GM19438 (cell line): ENCODE measurements at regions not wholly inside any gene's neighbourhood (a gene's known extent, or its start where the extent isn't known, plus 50 kb on each side); places are given as distances from the start of the nearest gene placed in this dataset.
"Not testable (repeated sequence)": the region's sequence is repeated elsewhere in the genome, so short reads cannot be mapped to it uniquely, and the experiment has no call there.

ENCODE experiments used
- ATAC-seq: cut with Tn5 transposase; IDR thresholded peaks from one replicate; pipeline ENCODE4 v1.9.1; 2021; ENCODE audit warnings: low read depth; ENCODE audit not compliant: unreplicated experiment

DNA sequence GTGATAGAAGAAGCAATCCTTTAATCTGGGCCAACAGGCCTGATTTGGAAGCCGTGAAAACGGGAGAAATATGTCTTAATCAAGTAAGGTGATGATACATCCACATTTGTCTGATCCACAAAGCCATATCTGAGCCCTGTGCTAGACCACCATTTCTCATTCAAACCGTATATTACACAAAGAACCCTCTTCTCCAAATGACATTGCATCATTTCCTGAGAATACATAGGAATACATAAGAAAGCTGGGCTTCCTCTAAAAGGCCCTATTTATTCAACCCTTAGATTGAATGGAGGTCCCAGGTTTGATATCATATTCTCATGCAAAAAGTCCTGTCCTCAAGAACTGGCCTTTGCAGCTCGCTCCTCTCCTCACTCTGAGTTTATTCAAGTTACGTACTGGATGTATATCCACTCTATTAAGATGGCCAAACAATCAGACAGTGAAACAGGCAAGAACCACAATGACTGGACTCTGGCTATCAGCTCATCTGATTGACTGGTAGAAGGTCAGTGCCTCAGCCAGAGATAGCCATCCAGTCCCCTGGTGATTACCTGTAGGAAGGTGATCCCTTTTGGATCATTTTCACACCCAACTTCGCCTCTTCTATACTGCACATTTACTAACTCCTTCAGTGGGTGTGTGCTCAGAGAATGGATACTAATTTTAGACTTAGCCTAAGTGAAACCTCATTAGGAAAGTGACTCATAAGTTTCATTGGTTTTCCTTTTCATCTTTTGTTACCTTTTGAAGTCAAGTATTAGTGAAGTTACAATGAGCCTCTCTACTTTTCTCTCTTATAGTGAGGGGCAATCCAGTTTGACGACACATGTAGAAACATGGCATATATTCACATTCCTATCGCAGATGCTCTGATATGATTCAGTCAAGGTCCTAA lies 167.6 kb upstream of the WWC1 start:
- ATAC-seq: peak; percentile 89

DNA sequence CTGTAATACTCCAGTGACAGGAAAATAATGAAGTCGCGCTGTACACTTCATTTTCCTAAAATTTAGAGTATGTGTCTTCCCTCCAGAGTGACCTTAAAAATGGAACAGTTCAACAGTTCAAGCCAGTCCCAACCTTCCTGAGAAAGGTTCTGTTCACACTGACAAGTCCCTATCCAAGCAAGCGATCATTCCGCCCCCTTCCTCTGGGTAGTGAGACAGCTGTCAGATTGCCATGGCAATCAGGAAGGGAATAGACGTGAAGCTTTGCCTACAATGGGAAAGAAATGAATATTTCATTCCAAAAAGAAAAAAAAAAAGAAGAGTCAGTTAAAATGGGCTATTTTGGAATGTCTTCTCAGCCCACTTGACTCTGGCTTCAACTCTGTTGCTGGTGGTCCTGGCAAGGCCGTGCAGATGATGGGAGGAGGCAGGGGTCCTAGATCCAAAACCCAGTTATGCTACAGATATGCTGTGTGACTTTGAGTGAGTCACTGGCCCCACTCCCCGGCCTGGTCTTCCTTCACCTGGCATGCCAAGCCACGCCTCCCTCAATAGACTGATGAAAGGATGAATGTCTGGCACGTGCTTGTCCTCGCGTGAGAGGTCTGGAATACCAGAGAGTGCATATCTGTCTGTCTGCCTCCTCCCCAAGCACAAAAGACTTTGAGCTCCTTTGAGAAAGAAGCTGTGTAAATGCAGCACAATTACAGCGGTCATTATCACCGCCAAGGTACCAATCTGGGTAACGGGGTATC lies 165.8 kb upstream of the WWC1 start:
- ATAC-seq: no peak

DNA sequence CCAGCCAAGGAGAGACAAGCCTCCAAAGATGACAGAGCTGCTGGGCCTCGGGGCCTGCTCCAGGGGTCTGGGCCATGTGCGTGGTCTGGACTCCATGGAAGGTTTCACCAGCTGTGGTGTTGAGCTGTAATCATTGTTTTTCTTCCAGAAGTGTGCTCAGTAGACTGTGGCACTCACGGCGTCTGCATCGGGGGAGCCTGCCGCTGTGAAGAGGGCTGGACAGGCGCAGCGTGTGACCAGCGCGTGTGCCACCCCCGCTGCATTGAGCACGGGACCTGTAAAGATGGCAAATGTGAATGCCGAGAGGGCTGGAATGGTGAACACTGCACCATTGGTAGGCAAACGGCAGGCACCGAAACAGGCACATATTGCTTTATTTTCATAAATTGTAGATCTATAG lies 164.8 kb upstream of the WWC1 start:
- no peak for ATAC-seq

DNA sequence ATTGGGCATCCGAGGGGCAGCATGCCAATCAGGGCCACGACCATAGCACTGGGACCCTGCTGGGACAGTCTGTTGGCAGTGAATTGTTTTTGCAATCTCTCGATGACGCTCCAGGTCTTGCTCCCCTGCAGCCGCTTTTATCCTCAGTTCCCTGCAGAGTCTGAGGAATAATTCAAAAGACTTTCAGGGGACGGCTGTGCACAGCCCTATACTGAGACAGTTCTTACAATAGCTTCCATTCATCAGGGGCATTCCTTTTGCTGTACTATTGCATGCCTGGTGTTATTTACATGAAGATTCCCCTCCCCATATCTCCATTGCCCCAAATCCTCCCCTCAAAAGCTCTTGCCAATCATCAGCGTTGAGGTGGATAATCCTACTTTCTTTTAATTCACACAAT lies 163.3 kb upstream of the WWC1 start:
- ATAC-seq: no peak

DNA sequence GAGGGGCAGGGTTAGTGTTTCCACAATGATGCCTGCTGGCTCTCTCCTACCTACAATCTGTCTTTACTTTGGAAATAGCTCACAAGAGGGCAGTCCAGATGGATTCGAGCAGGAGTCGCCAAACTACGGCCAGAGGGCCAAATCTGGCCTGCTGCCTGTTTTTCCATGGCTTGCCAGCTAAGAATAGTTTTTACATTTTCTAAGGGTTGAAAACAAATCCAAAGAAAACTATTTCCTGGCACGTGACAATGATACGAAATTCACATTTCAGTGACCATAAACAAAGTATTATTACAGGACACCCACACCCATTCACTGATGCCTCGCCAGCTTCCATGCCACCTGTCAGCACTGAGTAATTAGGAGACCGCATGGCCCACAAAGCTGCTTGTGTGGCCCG lies 162.9 kb upstream of the WWC1 start:
- ATAC-seq: no peak

DNA sequence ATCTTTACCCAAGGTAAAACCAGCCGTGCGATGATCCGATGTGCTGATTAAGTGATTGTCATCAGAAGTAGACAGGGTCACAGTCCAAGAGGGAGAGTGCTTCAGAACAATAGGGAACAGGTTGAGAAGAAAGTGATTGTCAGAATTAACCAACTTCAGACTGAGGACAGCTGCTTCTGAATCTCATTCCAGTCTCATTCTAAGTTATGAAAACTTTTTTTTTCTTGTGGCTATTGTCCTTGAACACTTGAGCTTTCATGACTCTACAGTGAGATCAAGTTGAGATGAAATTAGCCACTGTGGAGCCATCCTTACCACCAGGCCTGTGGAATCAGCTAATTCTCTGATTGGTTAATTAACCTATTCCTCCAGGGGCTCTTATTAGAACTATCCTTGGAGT lies 159.9 kb upstream of the WWC1 start:
- ATAC-seq: no peak

DNA sequence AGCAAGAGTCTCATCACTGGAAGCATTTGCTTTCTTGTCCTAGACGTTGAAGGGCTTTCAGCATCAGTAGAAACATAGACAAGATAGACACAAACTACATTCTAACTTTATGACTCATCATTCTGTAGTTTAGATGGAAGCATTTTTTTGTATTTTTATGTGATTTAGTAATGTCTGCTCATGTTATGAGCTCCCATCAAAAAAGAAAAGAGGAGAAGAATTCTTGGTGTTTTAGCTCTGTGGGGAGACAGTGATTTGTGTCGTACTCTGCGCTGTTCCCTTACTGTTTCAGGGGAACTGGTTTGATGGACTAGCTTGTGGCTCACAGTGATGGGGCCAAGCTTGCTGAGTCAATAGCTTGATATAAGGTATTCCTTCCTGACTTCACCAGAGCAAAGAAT lies 159.2 kb upstream of the WWC1 start:
- no peak for ATAC-seq

DNA sequence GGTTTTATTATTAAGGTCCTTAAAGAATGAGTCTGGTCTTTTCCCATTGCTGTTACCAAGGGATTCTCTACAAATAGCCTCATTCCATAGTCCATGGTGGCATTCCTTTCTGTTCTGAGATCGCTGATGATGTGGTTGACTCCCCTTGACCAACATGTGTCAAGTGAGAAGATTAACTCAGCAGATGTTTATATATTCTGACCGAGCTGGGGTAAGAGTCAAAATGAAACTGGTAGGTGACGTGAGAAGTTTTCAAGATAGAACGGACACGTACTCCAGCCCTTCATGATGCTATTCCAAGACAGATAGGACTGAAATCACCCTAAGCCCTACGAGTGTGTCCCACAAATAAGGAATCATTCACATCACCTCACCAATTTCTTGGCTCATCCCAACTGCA lies 155.5 kb upstream of the WWC1 start:
- peak; percentile 95 for ATAC-seq

DNA sequence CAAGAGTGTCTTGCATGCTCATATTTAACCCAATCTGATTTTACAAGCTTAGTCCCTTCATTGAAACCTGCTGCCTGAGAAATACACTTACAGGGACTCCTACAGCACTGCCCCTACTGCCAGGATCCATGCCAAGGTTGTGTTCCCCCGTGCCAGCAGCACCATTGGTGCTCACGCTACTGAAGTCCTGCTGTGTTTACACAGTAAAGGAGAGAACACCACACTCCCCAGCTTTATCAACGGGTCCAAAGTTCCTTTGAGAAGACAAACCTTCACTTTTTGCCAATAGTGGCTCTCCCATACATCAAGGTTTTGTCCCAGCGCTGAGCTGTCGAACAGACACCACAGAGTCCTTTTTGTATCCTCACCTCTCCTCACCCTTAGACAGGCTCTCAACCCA lies 155.1 kb upstream of the WWC1 start:
- ATAC-seq: peak; percentile 13

DNA sequence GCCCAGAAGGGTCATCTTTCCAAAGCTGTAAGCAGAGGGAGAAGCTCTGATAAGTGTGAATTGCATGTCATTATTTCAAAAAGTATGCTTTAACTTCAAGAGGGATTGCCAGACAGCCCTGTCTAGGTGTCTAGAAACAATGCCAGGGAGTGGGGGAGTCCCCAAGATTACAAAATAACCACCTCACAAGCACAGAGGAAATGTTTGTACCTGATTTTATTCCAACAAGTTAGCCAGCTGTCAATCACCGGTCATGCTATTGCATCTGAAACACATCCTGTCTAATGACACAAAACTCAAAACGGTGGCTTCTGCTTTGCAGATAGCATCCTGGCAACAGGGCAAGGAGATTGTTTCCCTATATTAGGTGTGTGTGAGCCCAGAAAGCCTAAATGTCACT lies 154.2 kb upstream of the WWC1 start:
- ATAC-seq: peak; percentile 68

DNA sequence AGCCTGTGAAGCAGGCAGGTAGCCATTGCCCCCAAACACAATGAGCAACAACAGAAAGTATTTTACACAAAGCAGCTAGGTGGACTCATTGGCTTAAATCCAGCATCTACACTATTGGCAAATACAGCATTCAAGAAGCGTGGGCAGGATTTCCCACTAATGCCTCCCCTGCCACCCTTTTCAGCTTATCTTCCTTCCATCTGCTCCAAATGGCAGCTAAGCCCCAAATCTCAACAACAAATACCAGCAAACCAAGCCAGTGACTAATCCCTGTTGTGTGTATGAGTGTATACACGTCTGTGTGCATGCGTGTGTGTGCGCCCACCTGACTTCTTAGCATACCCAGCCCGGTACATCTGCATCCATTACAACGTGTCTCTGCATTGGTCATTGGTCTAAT lies 151.2 kb upstream of the WWC1 start:
- no peak for ATAC-seq

DNA sequence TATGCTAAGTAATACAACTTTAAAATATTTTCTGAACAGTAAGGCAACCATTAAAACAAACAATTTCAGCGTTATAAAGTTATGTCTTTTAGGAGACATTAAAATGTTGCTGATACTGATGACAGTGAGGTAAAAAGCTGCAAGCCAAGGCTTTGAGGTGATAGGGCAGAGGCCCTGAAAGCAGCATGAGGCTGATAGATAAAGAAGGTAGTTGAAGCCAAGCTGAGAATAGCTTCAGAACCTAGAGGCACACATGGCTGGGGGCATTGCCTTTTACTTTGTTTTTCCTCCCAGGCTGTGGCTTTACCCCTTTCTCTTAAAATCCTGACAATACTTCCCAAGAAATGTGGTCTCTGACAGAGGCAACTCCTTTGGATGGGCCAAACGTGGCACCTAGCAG lies 149.0 kb upstream of the WWC1 start:
- ATAC-seq: no peak

DNA sequence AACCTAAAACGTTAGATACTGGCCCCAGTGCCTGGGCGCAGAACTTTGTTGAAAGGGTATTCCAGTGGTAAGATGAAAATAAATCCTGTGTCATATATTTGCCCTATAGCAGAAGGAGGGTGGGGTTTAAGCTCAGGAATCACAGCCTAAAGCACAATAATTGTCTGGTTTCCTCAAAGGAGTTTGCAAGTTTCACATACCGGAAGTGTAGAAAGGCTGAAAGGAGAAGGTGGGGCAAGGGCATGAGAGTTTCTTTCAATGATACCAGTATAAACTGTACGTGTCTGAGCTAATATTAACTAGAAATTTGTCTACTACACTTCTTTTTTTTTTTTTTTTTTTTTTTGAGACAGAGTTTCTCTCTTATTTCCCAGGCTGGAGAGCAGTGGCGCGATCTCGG lies 147.9 kb upstream of the WWC1 start:
- ATAC-seq: not testable (repeated sequence)

DNA sequence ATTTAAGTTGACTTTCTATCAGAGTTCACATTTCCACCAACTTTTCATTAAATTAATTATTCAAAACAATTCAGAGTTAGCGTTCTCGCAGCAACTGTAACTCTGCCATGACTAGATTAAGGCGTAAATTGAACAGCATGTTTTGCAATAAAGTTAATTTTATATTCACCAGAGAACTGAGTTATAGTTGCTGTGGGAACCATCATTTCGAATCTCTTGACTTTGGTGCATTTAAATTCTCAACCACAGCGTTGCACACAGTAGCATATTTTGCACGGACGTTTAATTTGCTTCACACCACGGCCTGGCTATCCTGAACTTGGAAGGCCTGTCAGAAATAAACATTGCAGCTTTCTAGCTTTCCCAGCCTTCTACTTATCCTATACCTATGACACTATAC lies 144.3 kb upstream of the WWC1 start:
- no peak for ATAC-seq

DNA sequence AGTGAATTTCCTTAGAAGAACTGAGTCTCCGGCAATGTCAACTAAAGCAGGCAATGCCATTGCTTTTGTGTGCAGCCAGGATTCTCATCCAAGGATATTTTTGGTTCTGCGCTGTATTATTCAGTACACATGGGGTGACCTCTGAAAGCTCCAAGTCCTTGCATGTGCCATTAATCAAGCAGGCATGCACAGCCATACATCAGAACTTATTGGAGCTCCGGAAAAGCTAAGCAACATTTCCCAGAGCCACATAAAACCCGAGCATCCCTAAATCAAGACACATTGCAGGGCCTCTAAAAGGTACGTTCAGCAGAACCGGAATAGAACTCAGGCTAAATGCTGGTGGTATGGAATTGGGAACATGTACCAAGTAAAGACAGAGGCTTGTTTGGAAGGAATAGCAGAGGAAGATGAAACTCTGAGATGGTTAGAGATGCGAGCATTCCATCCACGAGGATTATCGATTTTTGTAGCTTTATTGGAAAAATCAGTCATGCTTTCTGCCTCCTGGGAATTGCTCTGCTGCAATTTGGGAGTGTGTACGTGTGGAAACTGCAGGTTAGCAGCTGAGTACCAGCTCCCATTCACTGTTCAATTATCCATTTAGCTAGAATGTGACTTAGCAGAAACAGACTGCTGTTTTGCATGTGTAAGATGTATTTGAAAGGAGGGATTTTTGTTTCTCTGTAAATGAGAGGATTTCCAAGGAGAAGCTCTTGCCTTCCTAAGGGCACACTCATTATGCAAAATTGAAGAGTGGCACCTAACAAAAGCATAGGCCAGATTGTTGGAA lies 143.7 kb upstream of the WWC1 start:
- no peak for ATAC-seq

DNA sequence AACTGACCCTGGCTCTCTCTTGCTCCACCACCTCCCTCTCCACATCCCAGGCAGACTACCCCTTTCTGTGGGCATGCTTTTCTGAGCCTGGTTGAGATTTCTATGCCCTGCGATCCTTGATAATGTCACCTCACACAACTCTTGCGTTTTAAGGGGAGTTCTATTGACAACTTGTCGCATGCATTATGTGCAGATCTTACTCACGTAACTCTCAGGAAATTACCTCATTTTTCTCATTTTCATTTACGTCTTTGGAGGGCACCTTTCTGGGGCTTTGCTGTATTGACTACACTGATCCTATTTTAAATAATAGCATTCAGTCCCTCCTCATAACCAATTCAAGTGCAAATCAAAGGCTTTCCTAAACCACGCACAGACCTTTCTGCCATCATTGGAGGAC lies 140.4 kb upstream of the WWC1 start:
- no peak for ATAC-seq

DNA sequence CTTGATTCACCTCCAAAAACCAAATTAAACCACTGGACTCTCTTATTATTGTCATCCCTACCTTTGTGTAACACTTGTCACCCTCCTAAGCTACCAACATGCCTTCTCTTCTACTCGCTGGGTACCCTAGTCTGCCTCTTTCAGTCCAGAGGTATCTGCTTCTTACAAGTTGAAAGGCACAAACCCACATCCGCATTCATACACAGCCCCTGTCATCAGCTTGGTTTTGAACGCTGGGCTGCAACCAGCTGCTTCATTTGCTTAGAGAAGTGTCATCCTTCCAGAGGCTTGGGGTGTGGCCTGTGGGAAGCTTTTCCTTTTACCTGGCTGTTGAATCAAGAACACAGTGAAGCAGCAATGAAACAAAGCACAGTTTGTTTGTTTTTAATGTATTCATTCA lies 138.8 kb upstream of the WWC1 start:
- ATAC-seq: peak; percentile 80

DNA sequence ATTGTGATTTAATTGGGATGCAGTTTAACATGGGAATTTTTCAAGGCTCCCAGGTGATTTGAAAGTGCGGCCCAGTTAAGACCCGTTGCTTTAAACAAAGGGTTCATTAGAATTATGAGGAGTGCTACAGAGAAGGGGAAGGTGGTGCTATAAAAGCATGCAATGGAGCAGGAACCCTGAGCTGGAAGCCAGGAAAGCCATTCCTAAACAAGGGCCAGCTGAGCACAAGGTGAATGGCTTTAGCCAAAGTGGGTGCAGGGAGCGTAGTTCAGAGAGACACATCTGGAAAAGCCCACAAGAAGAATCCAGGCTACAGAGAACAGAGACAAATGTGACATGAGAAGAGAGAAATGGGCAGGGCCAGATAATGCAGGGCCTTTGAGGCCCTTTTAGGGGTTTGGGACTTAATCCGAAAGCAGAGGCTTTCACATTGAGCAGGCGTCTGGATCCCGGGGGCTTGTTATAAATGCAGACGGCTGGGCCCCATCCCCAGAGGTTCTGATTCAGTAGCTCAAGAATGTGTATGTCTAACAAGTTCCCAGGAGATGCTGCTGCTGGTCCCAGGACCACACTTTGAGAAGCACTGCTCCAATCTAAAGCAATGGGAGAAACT lies 138.1 kb upstream of the WWC1 start:
- ATAC-seq: no peak

DNA sequence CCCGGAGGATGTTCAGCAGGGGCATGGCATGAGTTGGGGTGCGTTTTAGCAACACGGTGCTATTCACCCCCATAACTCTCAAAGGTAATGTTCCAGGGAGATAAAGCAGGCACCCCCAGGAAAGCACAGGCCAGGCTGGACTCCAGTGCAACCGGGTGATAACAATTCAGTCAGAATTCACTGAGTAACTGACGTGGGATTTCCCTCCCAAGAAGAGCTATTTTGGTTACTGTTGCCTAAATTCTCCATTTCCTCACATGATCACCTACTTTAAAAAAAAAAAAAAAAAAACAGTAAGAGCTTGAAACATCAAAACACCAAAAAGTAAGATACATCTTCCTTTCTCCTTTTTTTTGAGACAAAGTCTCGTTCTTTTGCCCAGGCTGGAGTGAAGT lies 137.6 kb upstream of the WWC1 start:
- ATAC-seq: no peak

DNA sequence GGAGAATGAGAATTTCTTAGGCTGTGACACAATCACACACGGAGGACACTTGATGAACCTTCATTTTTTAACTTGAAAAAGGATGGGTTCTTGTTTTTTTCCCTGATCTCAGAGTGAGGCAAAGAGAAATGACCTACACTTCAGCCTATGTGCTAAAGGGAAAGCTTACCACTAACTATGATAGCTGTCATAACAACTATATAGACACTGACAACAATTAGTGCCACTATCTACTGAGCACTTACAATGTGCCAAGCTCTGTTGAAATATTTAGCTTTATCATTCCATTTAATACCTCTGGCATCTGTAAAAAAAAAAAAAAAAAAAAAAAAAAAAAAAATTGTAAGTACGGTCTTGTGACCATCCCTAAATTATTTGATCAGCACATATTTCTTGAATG lies 135.9 kb upstream of the WWC1 start:
- ATAC-seq: no peak

DNA sequence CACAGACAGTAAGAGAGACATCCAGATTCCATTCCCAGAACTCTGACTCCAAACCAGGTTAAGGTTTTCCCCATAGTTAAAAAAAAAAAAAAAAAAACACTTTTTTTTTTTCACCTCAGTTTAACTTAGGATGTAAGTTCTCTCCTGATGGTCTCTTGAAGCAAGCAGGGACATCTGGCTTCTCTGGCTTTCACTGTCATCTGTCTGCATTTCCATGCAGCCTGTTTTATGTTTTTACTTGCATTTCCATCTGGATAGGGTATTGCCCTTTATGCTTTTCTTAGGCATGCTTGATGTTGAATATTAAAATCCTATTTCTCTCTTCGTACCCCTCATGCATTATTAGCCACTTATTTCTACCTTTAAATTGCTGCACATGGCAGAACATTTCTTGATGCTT lies 135.3 kb upstream of the WWC1 start:
- ATAC-seq: no peak
